ENCODE measurements at regions not wholly inside any gene's neighbourhood (a gene's known extent, or its start where the extent isn't known, plus 50 kb on each side); places are given as distances from the start of the nearest gene placed in this dataset.

DNA sequence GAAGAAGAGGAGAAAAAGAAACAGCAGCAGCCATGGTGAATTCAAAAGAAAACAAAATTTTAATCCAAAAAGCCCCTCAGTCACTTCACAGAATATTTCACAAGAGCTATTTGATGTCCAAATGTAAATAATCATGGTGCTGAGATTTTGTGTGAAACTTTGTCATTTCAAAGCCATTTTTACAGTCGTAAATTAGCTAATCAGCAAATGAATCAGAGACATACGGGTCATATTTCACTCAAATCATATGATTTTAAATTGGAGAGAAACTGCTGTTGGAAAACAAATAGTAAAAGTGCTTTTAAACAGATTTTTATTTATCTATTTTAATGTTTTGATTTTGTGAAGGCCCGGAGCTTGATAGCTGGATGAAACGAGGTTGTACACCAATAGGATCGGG lies 101.4 kb upstream of the SMIM23 start (continued):
- TF ChIP-seq MAFK (IDR thresholded peaks at IDR 0.05; ENCODE audit: low read depth, low read length): no peak
- no peak for TF ChIP-seq SRF (IDR thresholded peaks at IDR 0.05; ENCODE audit: low read depth, low read length)
- no peak for TF ChIP-seq TAF7 (optimal IDR thresholded peaks at IDR 0.05; ENCODE audit: borderline replicate concordance, low read depth, low read length)
- no peak for TF ChIP-seq CTBP2 (IDR thresholded peaks at IDR 0.05; ENCODE audit: borderline replicate concordance, insufficient read depth, insufficient read length, low read length)
- no peak for TF ChIP-seq RFX5 (IDR thresholded peaks at IDR 0.05; ENCODE audit: borderline replicate concordance, low read depth, low read length)
- TF ChIP-seq POU5F1 (IDR thresholded peaks at IDR 0.05; ENCODE audit: low read depth, low read length): no peak

Data from H1 (cell line).